Right forelimb (tissue), 1 donor: ENCODE measurements at regions not wholly inside any gene's neighbourhood (a gene's known extent, or its start where the extent isn't known, plus 50 kb on each side); places are given as distances from the start of the nearest gene placed in this dataset.
"Not testable (repeated sequence)": the region's sequence is repeated elsewhere in the genome, so short reads cannot be mapped to it uniquely, and the experiment has no call there.

Experiments used
- DNase-seq: peaks from one replicate; pipeline ENCODE4 v3.0.0-alpha.2; 2018

DNA sequence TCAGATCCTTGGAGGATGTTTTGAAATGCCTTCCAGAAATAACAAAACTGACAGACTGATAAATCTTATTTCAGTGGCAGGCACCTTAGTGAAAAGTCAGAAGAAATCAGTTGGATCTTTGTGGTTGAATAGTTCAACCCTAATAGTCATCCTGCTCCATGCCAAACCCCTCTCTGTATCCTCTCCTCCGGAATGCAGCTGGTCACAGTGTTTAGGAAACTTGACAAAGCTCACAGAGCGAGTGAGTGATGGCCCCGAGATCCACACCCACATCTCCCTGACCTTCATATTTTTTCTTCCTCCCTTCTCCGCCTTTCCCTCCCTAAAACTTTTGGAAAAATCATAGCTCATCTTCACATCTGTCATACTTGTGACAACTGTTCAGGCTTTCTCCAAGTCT is 464.8 kb upstream of the CDH4 start:
- DNase-seq: no peak

DNA sequence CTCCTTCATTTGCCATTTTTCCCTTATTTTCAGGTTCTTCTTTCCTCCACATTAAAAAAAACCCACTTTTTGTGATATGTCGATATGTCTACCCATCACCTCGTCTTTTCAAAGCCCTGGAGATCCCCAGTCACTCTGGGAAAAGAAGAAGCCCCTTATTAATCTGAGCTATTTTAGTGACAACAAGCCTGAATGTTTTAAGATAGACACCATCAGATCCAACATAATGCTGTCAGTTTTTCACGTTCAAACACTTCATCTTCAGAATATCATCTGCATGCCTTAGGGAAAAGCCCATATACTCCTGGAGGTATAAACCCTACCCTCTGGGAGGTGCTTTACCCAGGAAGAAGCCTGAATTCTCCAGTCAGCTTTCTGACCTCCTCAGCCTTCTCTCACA is 464.0 kb upstream of the CDH4 start:
- DNase-seq: no peak

DNA sequence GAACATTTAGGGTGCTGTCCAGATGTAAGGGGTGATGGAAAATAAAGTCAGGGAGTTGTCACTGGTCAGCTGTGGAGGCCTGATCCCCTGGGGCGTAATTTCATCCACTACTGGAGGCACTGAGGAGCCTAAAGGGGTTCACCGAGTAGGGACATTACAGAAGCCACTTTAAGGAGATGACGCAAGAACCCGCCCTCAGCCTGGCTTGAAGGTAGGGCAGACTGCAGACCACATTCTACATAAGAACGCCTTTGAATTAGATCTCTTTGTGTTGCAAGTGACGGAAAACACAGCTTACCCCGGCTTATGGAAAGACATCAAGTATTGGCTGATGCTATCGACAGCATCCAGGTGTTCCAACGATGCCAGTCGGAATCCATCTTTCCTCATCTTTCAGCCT is 462.7 kb upstream of the CDH4 start:
- DNase-seq: no peak

DNA sequence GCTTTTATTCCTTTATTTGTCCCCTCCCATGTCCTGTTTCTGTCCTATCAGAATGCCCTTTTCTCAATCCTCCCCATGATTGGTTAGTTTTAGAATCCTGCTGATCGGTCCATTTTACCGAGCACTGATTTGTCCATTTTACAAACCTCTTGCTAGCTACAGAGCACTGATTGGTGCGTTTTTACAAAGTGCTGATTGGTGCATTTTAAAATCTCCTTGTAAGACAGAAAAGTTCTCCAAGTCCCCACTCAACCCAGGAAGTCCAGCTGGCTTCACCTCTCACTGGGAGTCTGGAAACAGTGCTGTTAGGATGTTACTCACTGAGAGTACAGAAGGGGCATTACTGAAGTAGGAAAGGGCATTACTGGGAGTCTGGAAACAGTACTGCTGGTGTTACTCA is 461.7 kb upstream of the CDH4 start:
- DNase-seq: not testable (repeated sequence)

DNA sequence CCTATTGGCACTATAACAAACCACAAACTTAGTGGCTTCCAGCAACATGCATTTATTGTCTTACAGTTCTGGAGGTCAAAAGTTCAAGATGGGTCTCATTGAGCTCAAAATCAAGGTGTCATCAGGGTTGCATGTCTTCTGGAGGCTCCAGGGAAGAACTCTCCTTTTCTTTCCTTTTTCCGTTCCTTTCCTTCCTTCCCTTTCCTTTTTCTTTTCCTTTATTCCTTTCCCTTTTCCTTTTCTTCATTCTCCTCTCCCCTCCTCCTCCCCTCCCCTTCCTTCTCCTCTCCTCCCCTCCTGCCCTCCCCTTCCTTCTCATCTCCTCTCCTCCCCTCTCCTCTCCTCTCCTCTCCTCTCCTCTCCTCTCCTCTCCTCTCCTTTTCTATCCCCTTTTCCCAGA is 460.2 kb upstream of the CDH4 start:
- no peak for DNase-seq

DNA sequence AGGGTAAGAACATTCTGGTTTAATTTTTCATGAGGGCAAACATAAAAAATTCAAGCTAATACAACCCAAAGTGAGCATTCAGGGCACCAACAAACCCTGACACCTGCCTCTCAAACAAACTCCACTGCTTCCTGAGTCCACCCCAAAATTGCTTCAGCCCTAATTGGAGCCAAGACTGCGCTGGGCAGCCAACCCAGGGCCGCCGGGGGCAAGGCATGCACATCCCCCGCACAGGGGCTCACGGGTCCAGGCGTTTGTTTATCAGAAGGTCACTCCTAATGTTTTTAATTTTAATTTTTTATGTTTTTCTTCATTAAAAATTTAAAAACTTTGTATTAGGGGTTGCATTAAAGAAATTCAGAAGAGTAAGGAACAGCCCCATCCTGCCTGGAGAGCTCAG is 459.1 kb upstream of the CDH4 start:
- DNase-seq: no peak

DNA sequence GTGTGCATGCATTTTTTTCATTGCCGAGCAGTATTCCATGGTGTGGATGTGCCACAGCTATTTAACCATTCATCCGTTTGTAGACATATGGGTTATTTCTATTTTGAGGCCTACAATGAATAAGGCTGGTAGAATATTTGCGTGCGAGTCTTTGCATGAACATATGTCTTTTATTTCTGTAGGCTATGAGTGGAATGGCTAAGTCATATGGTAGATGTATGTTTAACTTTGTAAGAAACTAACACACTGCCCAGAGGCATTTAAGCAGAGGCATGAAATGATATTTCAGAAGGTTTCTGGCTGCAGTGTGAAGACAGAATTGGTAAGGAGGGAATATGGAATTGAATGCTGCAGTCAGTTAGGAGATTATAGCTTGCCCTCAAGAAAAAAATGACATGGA is 457.4 kb upstream of the CDH4 start:
- no peak for DNase-seq

DNA sequence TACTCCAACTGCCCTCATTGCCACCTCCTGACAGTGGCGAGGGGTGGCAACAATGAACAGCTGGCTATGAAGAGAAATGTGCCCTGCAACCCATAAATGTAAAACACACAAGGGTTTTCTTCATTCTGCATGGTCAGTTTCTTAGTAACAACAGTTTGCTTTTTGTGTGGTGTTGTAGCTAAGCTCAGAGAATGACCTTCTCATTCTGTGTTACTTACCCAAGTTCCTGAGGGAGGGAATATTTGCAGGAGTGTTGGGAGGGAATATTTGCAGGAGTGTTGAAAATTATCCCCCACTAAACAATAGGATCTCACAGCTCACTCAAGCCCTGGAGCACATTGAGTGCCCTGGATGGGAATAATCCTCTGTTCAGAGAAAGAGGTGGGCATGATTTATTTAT is 456.4 kb upstream of the CDH4 start:
- no peak for DNase-seq

DNA sequence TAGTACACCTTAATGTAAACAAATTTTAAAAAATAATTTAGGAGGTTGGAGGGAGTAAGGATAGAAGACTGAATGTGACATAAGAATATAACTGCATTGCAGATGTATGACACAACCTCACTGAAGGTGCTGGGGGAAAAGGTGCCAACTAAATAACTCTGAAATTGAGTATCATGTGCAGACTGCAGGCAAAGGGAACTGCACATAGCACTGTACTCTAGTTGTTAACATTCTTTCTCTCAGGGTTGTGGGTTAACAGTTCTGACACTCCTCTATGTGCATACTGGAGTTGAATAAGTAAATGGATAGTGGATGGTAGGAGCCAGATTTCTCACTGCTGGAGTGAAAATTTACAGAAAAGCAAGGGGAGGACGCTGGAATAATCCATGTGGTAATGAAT is 451.9 kb upstream of the CDH4 start:
- no peak for DNase-seq

DNA sequence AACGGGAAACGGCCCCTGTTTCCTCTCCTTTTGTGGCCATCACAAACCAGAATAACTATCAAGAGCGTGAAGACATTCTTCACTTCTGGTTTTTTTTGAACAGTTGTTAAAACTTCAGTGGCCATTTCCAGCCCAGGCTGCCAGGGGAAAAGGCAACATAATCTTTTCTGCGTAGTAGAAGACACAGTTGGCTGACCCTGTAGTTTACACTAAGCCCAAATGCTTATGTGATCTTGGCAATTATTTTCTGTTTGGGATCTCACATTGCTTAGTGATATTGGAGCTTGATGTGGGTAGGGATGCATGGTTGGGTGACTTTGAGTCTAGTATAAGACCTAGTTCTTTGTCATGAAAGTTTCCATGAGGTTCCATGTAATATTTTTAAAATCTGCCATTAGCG is 449.4 kb upstream of the CDH4 start:
- DNase-seq: no peak

DNA sequence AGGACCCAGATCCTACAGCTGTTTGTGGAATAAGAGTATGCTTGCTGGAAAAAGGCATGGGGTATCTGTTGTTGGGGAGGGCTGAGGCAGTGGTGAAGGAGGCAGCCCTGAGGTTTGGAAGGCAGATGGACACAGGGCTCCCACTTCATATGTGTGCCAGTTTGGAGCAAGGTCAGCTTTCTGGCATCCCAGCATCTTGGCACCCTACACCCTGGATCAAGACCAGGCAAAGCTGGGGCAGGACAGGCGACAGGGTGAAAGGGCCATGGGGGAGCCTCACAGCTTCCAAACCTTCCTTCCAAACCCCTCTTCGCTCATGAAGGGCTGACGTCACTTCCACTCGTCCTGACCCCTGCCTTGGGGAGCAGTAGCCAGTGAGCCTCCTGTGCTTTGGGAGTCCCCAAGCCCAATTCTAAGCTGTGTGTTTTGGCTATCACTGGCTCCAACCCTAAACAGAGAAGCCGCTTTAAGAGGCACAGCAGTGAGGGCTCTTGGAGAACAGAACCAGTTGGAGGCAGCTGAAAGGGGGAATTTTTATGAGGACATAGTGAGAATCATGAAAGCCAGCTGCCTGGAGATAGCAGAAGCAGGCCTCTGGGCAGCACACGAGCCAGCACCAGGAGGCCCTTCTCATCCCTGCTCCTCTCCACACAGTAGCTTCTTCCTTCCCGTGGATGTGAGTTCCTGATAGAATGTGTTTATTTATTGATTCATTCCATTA is 448.6 kb upstream of the CDH4 start:
- no peak for DNase-seq

DNA sequence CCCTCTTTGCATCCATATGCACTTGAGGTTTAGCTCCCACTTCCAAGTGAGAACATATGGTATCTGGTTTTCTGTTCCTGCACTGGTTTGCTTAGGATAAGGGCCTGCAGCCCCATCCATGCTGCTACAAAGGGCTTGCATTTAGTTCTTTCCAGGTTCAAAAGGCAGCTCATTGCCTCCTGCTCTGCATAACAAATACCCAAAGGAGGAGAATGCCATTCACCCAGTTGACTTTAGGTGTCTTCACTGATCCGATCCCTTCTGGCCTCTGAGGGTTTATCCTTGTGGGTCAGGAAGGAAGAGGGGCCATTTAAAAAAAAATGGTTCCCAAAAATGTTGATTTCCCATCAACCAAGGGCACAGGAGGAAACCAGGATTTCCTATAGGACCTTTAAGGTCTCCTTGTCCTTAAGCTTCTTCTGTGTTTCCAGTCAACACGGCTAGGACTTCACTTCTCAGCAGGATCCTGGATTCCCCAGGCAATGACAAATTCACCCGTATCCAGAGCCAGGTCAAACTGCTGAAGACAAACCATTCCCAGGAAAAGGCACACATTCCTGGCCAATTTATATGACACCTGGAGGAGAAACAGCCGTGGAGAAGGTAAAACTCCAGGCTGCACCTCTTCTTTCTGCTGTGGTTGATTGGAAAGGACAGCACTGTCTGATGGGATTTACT is 447.7 kb upstream of the CDH4 start:
- DNase-seq: no peak

DNA sequence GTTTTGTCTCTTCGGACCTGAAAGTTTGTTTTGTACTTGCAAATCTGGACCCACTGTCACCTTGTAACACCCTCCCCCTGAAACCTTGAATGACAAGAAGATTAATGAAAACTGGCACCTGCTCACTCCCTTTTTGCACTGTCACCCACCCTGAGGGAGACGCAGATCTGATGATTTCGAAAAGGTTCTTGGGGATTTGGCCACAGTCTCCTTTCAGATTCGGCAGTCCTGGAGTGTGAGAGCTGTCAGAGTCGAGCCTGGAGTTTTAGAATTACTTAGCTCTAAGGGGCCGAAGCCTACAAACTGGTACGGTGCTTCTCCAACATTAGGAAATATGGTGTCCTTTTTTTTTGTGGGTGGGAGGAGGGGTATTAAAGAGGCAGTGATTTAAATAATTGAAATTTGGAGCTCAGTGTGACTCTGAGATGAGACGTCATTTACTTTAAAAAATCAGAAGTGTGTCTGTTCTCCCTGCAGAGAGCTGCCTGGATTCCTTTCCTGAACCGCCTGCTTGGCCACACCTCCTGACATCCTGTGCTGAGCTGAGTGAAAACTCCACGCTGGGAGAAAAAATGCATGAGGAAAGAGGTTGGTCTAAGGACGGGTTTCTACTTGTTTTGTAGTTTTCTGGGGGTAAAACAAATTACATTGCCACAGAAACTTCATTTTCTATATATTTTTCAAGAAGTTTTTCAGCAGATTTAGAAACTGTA is 447.0 kb upstream of the CDH4 start:
- no peak for DNase-seq

DNA sequence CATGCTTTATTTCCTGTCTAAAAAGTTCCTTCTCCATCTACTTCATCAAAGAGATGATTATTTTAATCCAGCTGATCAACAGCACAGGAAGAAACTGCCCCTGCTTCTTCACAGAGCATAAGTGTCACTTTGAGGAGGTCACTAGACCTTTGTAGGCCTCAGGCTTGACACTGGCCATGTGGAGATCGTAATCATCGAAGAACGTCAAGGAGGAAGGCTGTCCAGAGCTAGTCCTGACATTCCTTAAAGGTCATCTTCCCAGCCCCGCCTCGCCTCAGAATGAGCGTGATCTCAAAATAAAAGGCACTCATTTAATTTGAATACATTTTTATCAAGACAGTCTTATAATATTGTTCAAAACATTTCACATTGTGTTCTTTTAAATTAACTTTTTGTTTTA is 445.7 kb upstream of the CDH4 start:
- DNase-seq: no peak

DNA sequence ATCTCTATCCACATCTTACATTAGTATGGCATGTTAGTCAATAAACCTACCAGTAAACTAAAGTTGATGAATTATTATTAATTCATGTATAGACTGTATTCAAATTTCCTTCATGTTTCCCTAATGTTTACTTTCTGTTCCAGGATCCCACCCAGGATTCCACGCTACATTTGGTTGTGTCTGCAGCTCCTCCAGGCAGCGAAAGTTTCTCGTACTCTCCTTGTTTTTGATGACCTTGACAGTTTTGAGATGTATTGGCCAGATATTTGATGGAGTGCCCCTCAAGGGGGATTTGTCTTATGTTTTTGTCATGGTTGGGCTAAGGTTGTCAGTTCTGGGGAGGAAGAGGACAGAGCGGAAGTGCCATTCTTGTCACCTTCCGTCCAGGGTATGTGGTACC is 445.2 kb upstream of the CDH4 start:
- no peak for DNase-seq

DNA sequence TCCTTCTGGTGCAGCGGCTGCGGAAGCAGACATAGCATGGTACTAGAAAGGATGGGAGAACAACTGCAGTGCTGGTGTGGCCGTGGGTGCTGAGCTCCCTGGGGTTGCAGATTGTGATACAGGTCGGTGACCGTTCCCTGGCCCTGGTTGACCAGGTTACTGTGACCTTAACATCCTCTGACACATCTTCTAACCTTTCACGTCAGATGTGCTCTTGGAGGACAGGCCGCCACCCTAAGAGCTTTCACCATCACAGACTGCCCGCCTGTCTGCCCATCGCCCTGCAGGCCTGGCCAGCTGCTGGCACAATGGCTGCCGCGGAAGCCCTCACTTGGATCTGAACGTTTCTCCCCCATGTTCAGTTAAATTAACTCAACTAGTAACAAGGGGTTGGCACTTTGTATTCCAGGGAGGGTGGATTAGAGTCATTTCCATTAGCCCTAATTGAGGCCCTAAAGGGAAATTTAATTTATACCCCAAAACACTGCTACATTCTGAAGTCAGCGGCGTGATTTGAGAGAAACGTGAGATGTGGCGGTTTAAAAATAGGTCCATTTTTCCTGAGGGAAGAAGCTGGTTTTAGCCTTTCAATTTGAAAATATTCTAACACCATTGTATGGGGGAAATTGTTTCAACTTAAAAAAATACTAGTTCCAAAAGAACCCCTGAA is 443.9 kb upstream of the CDH4 start:
- no peak for DNase-seq

DNA sequence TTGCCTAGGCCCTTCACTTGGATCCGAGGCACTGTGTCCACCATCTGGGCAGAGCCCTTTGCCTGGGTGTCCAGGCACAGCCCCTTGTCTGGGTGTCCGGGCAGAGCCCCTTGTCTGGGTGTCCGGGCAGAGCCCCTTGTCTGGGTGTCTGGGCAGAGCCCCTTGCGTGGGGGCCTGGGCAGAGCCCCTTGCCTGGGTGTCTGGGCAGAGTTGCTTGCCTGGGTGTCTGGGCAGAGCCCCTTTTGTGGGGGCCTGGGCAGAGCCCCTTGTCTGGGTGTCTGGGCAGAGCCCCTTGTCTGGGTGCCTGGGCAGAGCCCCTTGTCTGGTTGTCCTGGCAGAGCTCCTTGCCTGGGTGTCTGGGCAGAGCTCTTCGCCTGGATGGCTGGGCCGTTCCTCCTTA is 443.4 kb upstream of the CDH4 start:
- DNase-seq: no peak

DNA sequence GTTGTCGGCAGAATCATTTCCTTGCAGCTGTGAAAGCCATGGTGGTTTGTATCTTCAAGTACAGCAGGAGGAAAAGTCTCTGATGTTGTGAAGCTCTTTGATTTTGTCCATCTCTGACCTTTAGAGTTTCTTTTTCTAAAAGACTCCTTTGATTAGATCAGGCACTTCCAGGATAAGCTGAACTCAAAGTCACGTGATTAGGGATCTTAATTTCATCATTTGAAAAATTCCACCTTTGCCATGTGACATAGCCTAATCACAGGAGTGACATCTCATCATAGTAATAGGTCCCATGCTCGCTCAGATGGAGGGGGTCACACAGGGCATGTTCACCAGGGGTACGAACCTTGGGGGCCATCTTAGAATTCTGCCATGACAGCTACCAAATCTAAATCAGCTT is 441.5 kb upstream of the CDH4 start:
- DNase-seq: no peak

DNA sequence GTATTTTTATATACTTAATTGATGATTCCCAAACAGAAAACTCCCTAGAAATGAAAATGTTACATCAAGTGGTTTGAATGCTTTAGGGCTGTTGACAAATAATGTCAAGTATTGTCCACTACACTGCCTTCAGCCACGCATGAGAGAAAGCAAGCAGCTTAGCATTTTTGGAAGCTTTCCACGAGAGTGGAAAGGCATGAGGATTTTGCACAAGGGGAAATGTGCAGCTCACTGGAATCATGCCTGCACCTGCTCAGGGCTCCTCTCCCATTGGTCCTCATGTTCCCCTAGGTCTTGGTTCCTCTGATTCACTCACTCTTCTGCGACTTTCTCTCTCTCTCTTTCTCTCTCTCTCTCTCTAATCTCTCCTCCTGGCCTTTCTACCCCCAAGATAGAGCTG is 439.5 kb upstream of the CDH4 start:
- no peak for DNase-seq

DNA sequence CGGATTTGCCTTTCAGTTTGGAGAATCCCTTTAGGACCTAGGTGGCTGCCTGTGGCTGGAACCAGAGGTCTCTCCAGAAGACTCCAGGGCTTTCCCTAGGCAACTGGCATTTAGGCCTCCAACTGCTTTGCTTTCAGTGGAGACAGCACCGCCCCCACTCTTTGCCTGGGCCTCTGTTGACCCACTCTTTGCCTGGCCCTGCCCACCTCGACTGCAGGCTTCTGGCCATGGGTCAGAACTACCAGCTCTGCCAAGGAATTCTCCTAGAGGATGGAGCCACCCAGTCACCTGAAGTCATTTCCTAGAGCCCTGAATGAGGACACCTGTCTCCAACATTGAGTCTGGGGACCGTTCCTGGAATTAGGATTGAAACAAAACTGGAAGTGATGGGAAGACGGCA is 439.0 kb upstream of the CDH4 start:
- DNase-seq: no peak

DNA sequence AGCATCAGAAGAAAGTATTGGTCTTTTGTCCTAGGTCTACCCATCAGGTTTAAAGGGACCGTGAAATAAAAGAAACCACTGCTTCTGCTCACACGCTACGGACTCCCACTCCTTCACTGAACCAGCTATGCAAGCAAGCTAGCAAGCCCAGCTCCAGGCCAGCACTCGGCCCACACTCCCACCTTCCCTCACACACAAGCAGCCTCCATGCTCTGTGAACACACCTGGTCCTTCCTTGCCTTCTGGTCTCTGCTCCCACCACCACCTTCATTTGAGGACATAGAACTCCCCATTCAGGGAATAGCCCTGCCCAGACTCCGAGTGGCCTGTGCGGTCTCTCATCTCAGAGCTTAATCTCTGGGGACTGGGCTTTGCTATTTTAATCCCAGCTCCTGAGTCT is 436.4 kb upstream of the CDH4 start:
- DNase-seq: no peak

DNA sequence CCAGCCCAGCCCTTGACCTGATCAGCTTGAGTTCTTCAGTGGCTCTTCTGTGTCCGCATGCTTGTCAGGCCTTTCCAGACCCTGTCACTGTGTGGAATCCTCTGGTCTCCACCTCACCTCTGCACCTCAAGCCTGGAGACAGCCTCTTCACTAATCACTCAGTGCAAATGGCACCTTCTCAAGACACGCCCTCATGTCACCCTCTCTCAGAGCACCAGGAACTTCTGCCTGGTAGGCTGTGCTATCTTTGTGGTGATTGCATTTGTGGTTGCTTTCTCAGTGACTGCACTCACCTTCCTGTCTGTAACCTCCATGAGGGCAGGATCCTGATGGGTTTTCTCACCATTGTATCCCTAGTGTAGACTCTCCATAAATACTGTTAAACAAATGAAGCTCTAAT is 435.2 kb upstream of the CDH4 start:
- DNase-seq: no peak

DNA sequence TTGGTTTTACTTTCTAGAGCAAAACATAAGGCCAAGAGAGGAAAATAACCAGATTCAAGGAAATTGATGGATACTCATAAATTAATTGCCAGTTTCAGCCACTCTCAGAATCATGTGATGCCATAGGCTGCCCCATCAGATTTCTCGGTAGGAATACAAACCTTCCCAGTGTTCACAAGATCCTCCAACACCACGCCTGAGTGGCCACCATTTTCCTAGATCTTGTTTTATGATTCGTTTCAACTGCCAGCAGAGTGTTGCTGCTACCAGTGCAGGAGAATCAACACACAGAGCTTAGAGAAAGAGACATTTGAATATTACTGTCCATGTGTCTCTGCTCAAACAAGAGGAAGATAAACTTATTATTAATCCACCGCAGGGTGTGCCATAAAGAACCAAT is 434.2 kb upstream of the CDH4 start:
- no peak for DNase-seq

DNA sequence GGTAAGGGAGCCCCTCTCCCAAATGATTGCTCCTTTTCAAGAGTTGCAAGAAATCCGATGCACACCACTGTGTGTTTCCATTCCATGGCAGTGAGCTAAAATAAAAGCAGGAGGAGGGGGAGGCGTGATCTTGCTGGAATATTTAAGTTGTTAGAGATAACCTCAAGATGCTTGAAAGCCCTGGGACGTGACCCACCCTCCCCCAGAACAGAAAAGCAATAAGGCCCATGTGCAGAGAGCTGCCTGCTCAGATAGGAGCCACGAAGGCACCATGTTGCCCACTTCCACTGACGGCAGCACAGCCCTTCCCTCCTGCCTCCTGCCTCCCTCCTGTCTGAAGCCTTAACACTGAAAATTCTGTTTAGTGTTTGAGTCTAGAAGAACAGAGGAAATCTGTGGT is 432.6 kb upstream of the CDH4 start:
- no peak for DNase-seq
